IgD-negative memory B cell (primary cell): ENCODE measurements at regions not wholly inside any gene's neighbourhood (a gene's known extent, or its start where the extent isn't known, plus 50 kb on each side); places are given as distances from the start of the nearest gene placed in this dataset.

ENCODE experiments used
- H3K27ac Mint-ChIP-seq, 3 donors: one replicate each; pipeline ENCODE4 v1.8.0; 2020 to 2022; ENCODE audit warnings: mild to moderate bottlenecking in 3 of 3, mixed read lengths in 3 of 3, moderate library complexity in 1 of 3
- H3K27me3 Mint-ChIP-seq: one replicate; pipeline ENCODE4 v1.8.0; 2021; ENCODE audit warnings: mixed read lengths
- H3K36me3 Mint-ChIP-seq: one replicate; pipeline ENCODE4 v1.8.0; 2020; ENCODE audit warnings: mild to moderate bottlenecking, mixed read lengths
- H3K4me1 Mint-ChIP-seq, 3 donors: one replicate each; pipeline ENCODE4 v1.8.0; 2020 to 2022; ENCODE audit warnings: mixed read lengths in 3 of 3, mild to moderate bottlenecking in 1 of 3
- H3K4me3 Mint-ChIP-seq, 4 donors: one replicate each; pipeline ENCODE4 v1.8.0; 2020 to 2022; ENCODE audit warnings: mild to moderate bottlenecking in 4 of 4, mixed read lengths in 4 of 4, moderate library complexity in 3 of 4
- H3K9me3 Mint-ChIP-seq, 3 donors: one replicate each; pipeline ENCODE4 v1.8.0; 2020 to 2021; ENCODE audit warnings: mixed read lengths in 3 of 3, mild to moderate bottlenecking in 1 of 3

DNA sequence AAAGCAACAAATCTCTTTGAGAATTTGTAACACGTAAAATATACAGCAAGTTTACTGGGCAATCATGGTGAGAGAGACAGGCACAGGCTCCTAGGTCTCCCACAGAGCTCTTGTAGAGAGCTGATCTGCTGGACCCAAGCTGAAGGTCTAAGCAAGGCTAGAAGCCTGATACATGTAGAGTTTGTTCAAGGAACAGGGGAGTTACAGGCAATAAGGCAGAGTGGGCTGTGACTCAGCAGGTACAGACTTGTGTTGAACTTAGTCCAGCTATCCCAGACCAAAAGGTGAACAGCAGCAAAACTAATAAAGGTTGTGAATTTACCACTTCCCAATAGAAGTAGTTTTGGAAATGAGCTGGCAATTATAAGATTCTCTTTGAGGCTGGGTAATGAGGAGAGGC, 273.6 kb downstream of the GRIN2B start:
- Mint-ChIP-seq H3K9me3 (no peaks in the 10 kb centered on the region), H3K27me3 (peaks cover 26% of the 10 kb centered on the region), H3K4me3 (no peak overlapping the region), H3K4me1 (no peaks in the 10 kb centered on the region), H3K36me3 (no peaks in the 10 kb centered on the region), H3K27ac (no peak overlapping the region)

DNA sequence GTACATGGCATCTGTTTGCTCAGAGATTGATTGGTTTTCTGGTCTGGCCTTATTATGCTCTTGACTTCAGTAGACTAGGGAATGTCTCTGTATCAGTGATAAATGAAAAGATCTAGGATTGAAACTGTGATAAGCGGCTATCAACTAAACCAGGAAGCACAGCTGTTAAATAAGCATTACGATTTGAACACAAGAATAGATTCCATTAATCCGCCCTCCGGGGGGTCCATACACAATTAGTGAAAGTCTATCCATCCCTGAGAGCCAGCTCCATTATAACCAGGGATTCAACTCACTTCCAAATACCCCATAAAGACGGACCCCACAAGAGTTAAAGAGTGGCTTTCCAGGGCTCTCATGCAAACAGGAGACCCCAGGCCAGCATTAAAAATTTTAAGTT, 279.0 kb downstream of the GRIN2B start:
- no peaks in the 10 kb centered on the region for H3K9me3 Mint-ChIP-seq
- H3K4me1 Mint-ChIP-seq = no peaks in the 10 kb centered on the region
- H3K36me3 Mint-ChIP-seq = no peaks in the 10 kb centered on the region
- H3K4me3 Mint-ChIP-seq = no peak overlapping the region
- H3K27ac Mint-ChIP-seq = no peak overlapping the region
- peaks cover 28% of the 10 kb centered on the region for H3K27me3 Mint-ChIP-seq

DNA sequence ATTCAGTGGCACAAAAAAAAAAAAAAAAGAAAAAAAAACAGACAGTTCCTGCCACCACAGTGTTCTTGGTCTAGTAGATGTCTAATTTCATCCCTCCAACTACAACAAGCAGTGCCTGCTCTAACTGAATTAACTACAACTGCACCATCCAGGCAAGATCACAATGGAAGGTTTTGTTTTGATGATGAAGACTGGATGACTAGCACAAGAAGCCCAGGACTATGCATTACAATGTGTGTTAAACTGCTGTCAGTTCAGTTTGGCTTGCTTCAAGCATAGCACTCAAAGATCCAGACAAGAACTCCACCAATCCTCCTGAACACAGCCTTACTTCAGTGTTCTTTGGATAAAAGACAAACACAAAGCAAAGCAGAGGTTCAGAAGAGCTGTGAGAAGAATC, 279.9 kb downstream of the GRIN2B start:
- Mint-ChIP-seq H3K36me3 (no peaks in the 10 kb centered on the region), H3K4me1 (no peaks in the 10 kb centered on the region), H3K9me3 (no peaks in the 10 kb centered on the region), H3K27ac (no peak overlapping the region), H3K4me3 (no peak overlapping the region), H3K27me3 (peaks cover 23% of the 10 kb centered on the region)

DNA sequence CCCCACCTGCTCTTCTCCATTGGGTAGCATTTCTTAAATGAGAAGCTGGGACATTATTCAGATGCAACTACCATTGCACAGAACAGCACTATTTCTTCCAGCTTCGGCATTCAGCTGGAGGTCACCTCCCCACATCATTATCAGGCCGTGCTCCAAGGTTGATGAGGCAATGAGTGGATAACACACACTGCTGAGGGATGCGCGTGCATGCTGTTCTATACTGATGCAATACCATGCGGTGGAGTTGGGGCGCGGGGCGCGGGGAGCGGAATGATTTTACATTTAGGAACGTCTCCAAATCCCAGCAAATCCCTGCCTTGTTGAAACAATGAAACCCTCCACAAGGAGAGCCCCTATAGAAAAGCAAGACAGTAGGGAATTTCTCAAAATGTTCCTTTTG, 283.4 kb downstream of the GRIN2B start:
- Mint-ChIP-seq H3K4me3 (no peak overlapping the region), H3K27me3 (peaks cover 7% of the 10 kb centered on the region), H3K36me3 (no peaks in the 10 kb centered on the region), H3K4me1 (no peaks in the 10 kb centered on the region), H3K27ac (no peak overlapping the region), H3K9me3 (peaks cover 0 to 3% (median 0%) of the 10 kb centered on the region in 3 donors)

DNA sequence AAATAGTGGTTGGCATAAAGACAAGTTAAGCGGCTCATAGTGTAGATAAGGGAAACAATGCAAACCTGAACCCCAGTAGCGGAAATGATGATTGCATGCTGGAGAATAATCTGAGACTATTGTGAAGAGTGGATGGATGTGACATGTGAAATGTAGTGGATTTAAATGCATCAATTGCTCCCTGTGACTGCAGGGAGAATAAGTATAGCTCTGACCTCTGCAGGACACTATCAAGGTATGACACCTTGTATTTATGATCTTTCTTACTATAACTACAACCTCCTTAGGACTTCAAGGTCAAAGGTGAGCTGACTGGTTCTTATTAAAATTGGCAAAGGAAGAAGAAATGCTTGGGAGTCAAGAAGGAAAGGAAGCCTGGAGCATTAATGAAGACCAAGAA, 285.6 kb downstream of the GRIN2B start:
- peaks cover 7% of the 10 kb centered on the region for H3K27me3 Mint-ChIP-seq
- no peaks in the 10 kb centered on the region for H3K4me1 Mint-ChIP-seq
- H3K9me3 Mint-ChIP-seq = peaks cover 0 to 3% (median 0%) of the 10 kb centered on the region in 3 donors
- no peak overlapping the region for H3K4me3 Mint-ChIP-seq
- H3K36me3 Mint-ChIP-seq = no peaks in the 10 kb centered on the region
- no peak overlapping the region for H3K27ac Mint-ChIP-seq

DNA sequence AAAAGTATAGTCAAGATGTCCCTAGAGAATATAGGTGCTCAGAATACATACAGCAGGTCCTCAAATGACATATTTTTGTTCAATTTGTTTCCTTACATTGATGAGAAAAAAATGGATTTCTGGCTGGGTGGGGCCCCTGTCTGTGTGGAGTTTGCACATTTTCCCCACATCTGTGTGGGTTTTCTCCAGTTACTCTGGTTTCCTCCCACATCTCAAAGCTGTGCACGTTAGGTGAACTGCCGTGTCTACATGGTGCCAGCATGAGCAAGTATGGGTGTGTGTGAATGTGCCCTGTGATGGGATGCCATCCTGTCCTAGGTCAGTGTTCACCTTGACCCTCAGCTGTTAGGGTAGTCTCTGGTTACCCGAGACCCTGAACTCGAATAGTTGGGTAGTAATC, 289.1 kb downstream of the GRIN2B start:
- Mint-ChIP-seq H3K27ac (no peak overlapping the region), H3K36me3 (peaks cover 2% of the 10 kb centered on the region), H3K4me1 (no peaks in the 10 kb centered on the region), H3K4me3 (no peak overlapping the region), H3K9me3 (peaks cover 0 to 3% (median 0%) of the 10 kb centered on the region in 3 donors), H3K27me3 (peaks cover 10% of the 10 kb centered on the region)

DNA sequence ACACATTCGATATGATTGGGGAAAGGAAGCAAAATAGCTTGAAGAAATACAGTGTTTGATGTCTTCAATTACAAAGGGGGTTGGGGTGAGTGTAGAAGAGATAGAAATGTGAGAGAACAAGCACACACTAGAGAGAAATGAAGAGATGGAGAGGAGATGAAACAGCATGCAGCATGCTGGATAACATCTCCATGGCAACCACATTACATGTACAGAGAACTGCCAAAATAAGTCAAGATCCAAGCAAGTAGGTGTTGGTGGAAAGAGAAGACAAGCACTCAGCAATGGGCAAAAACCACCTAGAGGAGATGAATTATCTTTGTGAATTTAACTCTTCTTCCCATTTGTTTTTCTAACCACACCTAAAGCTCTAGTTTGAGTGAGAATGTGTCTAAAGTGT, 289.8 kb downstream of the GRIN2B start:
- H3K9me3 Mint-ChIP-seq = peaks cover 0 to 3% (median 0%) of the 10 kb centered on the region in 3 donors
- no peak overlapping the region for H3K27ac Mint-ChIP-seq
- no peaks in the 10 kb centered on the region for H3K4me1 Mint-ChIP-seq
- peaks cover 2% of the 10 kb centered on the region for H3K36me3 Mint-ChIP-seq
- H3K27me3 Mint-ChIP-seq = peaks cover 10% of the 10 kb centered on the region
- no peak overlapping the region for H3K4me3 Mint-ChIP-seq

DNA sequence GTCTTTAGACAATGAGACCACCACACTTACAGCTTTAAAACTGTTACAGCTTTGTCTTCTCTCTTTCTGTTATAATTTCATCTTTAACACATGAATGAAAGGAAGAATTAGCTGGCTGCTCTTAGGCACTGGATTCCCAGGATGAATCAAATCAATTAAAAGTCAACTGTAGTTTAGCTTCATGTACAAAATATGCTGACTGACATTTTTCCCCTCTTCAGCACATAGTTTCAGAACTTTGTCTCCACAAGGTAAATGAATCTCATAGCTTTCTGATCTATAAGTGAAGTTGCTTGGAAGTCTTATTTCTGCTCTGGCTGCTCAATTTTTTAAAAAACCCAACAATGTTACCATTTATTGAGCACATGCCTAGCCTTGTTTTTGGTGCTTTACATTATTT, 293.8 kb downstream of the GRIN2B start:
- no peak overlapping the region for H3K27ac Mint-ChIP-seq

DNA sequence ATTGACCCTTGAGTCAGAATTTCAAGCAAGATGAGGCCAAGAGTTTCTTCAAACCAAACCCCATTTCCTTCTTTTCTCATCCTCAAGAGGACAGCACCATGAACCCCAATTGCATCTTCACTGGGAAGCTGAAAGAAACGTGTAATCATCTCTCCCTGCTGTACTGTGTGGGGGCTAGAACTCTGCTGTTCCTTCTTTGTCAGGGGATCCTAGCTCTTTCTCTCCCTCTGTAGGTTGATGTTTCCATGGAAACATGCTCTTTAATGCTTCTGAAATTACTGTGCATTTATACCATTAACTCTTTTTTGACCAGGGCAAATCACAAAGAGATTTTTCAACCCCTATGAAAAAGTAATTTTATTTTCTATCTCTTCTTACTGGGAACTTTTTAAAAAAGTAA, 295.1 kb downstream of the GRIN2B start:
- Mint-ChIP-seq H3K27ac (no peak overlapping the region), H3K4me1 (no peaks in the 10 kb centered on the region), H3K4me3 (no peak overlapping the region), H3K36me3 (peaks cover 2% of the 10 kb centered on the region), H3K27me3 (peaks cover 11% of the 10 kb centered on the region), H3K9me3 (peaks cover 0 to 3% (median 0%) of the 10 kb centered on the region in 3 donors)

More for the DNA sequence above, 293.8 kb downstream of the GRIN2B start:
- peaks cover 2% of the 10 kb centered on the region for H3K36me3 Mint-ChIP-seq
- H3K4me3 Mint-ChIP-seq = no peak overlapping the region
- H3K27me3 Mint-ChIP-seq = peaks cover 11% of the 10 kb centered on the region
- H3K9me3 Mint-ChIP-seq = peaks cover 0 to 3% (median 0%) of the 10 kb centered on the region in 3 donors
- no peaks in the 10 kb centered on the region for H3K4me1 Mint-ChIP-seq

DNA sequence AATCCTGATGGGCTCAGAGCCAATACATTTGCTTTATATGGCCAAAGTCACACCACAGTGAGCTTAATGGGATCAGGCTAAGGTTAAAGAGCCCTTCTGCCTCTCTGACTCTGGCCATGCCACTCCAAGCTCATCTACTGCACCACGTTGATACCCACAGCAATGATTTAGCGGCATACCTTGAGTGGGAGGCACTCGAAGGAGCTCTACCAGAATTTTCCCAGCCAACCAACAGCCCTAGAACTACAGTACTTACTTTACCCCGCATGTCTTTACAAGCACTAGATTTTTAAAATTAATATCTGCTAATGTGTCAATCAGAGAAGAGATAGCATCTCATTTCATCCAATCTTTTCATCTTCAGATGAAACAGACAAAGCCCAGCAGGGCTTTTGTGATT, 300.5 kb downstream of the GRIN2B start:
- Mint-ChIP-seq H3K27me3 (peaks cover 4% of the 10 kb centered on the region), H3K4me1 (no peaks in the 10 kb centered on the region), H3K27ac (no peak overlapping the region), H3K9me3 (peaks cover 0 to 3% (median 0%) of the 10 kb centered on the region in 3 donors), H3K36me3 (peaks cover 2% of the 10 kb centered on the region), H3K4me3 (no peak overlapping the region)

DNA sequence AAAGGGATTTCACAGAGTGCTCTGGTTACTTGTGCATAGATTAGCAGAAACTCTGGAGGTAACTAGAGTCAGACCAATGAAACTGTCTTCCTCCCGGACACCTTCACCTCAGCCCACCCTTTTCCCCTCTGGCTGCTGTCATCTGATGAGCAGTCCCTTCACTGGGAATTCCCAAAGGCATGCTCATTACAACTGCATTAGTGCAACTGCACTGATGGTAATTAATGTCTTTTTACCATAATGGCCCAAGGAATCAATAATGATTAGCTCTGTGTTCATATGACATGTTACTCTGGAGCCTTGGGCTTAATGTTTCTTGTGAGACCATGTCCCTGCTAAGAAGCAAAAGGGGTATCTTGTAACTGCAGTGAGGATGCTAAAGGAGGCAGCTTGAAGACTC, 304.5 kb downstream of the GRIN2B start:
- Mint-ChIP-seq H3K4me3 (no peak overlapping the region), H3K4me1 (no peaks in the 10 kb centered on the region), H3K9me3 (no peaks in the 10 kb centered on the region), H3K27ac (no peak overlapping the region), H3K36me3 (peaks cover 7% of the 10 kb centered on the region), H3K27me3 (peaks cover 1% of the 10 kb centered on the region)

DNA sequence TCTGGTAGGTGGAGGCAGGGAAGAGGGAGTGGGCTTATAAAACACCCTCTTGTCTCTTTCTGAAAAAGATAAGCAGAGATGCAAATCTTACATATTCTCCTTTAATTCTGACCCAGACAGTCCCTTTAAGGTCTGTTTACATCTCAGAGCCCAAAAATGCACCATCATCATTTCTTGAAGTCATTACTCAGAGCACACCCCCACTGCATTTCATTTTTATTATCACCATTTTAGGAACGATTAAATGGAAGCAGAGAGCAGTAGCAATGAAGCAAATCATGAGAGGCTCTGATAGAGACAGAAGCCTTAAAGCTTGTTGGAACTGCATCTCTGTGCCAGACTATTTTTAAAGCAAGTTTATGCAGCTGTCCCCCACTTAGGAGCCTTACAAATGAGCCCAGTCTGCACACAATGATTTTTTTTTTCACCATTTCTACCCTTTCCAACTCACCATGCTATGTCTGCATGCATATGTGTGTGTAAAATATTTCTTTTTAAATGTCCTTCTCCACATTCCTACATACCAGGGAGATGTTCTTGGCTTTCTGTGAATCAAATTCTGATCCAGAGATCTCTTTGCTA, 311.0 kb downstream of the GRIN2B start:
- no peak overlapping the region for H3K4me3 Mint-ChIP-seq
- H3K36me3 Mint-ChIP-seq = peaks cover 5% of the 10 kb centered on the region
- H3K27ac Mint-ChIP-seq = no peak overlapping the region
- peaks cover 0 to 2% (median 0%) of the 10 kb centered on the region in 3 donors for H3K9me3 Mint-ChIP-seq
- peaks cover 10% of the 10 kb centered on the region for H3K27me3 Mint-ChIP-seq
- no peaks in the 10 kb centered on the region for H3K4me1 Mint-ChIP-seq

DNA sequence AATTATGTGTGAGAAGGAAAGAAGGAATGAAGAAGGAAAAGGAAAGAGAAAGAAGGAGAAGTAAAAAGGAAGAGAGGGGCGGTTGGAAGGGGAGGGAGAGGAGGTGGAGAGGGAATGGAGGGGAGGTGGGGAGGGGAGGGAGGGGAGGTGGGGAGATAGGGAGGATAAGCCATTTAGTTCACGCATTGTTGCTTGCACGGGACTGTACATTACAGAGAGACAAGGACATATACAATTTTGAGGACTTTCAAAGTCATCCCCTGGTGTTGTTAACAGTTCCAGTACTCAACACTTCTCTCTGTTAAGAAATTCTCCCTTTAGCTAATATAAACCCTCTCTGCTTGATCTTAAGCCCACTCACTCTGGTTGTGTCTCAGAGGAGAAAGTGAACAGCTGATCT, 312.5 kb downstream of the GRIN2B start:
- Mint-ChIP-seq H3K4me1 (no peaks in the 10 kb centered on the region), H3K27ac (no peak overlapping the region), H3K36me3 (peaks cover 5% of the 10 kb centered on the region), H3K9me3 (peaks cover 0 to 2% (median 0%) of the 10 kb centered on the region in 3 donors), H3K4me3 (no peak overlapping the region), H3K27me3 (peaks cover 12% of the 10 kb centered on the region)

DNA sequence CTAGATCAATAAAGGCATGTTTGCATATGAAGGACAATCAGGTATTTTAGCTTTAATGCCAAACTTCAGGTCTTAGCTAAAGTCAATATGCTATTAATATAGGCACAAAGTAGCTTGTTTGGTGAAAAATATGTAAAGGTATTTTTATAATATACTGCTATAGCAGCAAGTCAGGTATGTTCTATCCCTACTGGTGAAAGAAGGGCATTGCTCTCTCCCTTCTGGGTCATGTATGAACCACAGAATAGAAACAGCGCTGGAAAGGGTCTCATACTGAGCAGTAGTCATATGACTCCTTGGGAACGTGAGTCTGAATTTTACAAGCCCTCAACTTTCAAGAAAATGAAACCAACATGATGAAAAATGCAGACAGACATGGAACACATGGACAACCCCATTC, 314.6 kb downstream of the GRIN2B start:
- no peaks in the 10 kb centered on the region for H3K36me3 Mint-ChIP-seq
- no peaks in the 10 kb centered on the region for H3K4me1 Mint-ChIP-seq
- no peak overlapping the region for H3K27ac Mint-ChIP-seq
- H3K27me3 Mint-ChIP-seq = peaks cover 10% of the 10 kb centered on the region
- H3K4me3 Mint-ChIP-seq = no peak overlapping the region
- H3K9me3 Mint-ChIP-seq = peaks cover 0 to 2% (median 0%) of the 10 kb centered on the region in 3 donors

DNA sequence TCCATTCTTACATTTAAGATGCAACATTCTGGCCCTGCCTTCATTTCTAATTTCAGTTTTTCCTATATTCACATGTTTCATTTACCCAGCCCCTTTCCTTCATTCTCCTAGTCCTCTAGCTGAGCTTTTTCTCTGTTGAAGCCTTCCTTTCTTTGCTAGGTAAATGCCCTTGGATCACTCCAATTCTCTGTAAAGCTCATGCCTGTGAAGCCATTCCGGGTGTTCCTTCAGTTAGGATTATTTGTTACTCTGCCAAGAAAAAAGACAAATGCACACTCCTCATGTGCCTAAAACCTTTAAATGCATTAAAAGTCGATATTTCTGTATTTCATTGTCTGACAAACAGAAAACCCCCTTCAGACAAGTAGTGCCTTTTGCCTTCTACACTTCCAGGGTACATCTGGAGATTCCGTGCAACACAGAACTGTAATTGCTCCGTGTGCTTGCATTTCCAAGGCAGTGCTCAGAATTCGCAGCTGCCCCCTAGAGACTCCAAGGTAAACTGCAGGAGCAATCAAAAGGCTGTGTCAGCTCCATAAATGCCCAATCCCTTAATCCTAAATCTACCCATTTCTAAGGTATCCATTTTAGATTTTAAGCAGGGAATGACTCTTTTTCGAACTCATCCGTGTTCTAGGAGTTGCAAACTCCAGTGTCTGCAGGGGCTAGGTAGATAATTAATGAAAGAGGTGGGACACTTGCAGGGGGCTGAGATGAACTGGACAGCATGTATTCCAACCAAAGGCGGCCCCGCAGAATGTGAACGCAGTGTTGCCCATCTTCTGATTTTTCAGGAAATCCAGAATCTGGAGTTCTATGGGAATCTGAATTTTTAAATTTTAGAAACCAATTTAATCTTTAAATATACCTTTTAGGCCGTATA, 320.2 kb downstream of the GRIN2B start:
- Mint-ChIP-seq H3K4me3 (no peak overlapping the region), H3K27me3 (peaks cover 7% of the 10 kb centered on the region), H3K36me3 (no peaks in the 10 kb centered on the region), H3K4me1 (peaks cover 2 to 6% (median 6%) of the 10 kb centered on the region in 3 donors), H3K27ac (no peak overlapping the region), H3K9me3 (no peaks in the 10 kb centered on the region)

DNA sequence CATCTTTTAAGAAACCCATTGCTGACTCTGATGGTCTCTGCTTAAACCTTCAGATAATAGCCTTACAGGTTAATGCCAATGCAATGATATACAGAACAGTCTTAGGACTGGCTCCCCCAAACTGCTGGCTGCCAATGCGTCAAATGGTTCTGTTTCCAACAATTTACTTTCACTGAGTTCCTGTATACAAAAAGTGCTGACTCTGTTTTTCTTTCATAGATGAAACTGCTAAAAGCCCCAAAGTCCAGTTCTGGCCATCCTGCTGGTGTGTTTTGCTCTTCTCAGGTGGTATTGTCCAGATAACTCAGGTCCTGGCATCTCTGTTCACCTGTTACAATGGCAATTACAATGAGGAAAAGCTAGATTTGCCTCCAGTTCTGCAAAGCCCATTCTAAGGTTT, 326.9 kb downstream of the GRIN2B start:
- Mint-ChIP-seq H3K9me3 (peaks cover 0 to 3% (median 0%) of the 10 kb centered on the region in 3 donors), H3K4me3 (no peak overlapping the region), H3K27ac (no peak overlapping the region), H3K27me3 (peaks cover 1% of the 10 kb centered on the region), H3K4me1 (peaks cover 0 to 2% (median 0%) of the 10 kb centered on the region in 3 donors), H3K36me3 (no peaks in the 10 kb centered on the region)
